BJ (cell line): ENCODE measurements at regions not wholly inside any gene's neighbourhood (a gene's known extent, or its start where the extent isn't known, plus 50 kb on each side); places are given as distances from the start of the nearest gene placed in this dataset.

Experiments used
- CTCF ChIA-PET: fragments of 350-600 bp; formaldehyde crosslinking; extraction: SDS; loops from one replicate; lab custom pipeline; 2021; ENCODE audit warnings: antibody characterized with exemption, inconsistent platforms; lab: Yijun Ruan, JAX
- POLR2A ChIA-PET: fragments of 300-600 bp; sonication (Branson Sonifier 250); formaldehyde crosslinking; extraction: SDS; loops from one replicate; lab custom pipeline; 2021; ENCODE audit warnings: antibody characterized with exemption; lab: Charles Lee
- DNase-seq: peaks from one replicate; pipeline ENCODE4 v3.0.0-alpha.2; 2011; ENCODE audit warnings: low read depth
- H3K27me3 ChIP-seq: 2 replicates; pipeline ENCODE4 v1.6.0; 2011; ENCODE audit warnings: low read length; ENCODE audit not compliant: control insufficient read depth, insufficient read depth
- H3K36me3 ChIP-seq: 2 replicates; pipeline ENCODE4 v1.5.1; 2011; ENCODE audit warnings: low read length; ENCODE audit not compliant: control insufficient read depth, insufficient read depth
- H3K4me3 ChIP-seq: 2 replicates; pipeline ENCODE4 v1.5.1; 2011; ENCODE audit warnings: low read depth, mild to moderate bottlenecking, control low read depth, low read length
- CTCF ChIP-seq: IDR thresholded peaks from 2 replicates; pipeline ENCODE4 v1.5.1; 2011; ENCODE audit warnings: low read depth, mild to moderate bottlenecking, control low read depth, inconsistent platforms, low read length, moderate library complexity; ENCODE audit not compliant: insufficient read depth

- TF ChIP-seq CTCF = no peak
- Histone ChIP-seq H3K4me3 (no peak overlapping the region), H3K36me3 (no peaks in the 10 kb centered on the region), H3K27me3 (no peaks in the 10 kb centered on the region)
- ChIA-PET CTCF (interaction anchor here (0.9 kb wide), 1 partner anchor 25 kb away, joined by 4 read pairs; no protein-coding TSS in a partner anchor), POLR2A (no interaction called here)
- no peak for DNase-seq
Observed at GRCh38 chr4:22922426-22922825, 229.7 kb downstream of the GBA3 start.

GRCh38 chr4:22921936-22922335, 229.2 kb downstream of the GBA3 start:
- Histone ChIP-seq H3K36me3 (no peaks in the 10 kb centered on the region), H3K27me3 (no peaks in the 10 kb centered on the region), H3K4me3 (no peak overlapping the region)
- ChIA-PET POLR2A (no interaction called here), CTCF (interaction anchor here (0.9 kb wide), 1 partner anchor 24 kb away, joined by 4 read pairs; no protein-coding TSS in a partner anchor)
- no peak for TF ChIP-seq CTCF
- DNase-seq = no peak

- Histone ChIP-seq H3K36me3 (no peaks in the 10 kb centered on the region), H3K4me3 (no peak overlapping the region), H3K27me3 (no peaks in the 10 kb centered on the region)
- no peak for TF ChIP-seq CTCF
- ChIA-PET CTCF (no interaction called here), POLR2A (no interaction called here)
- no peak for DNase-seq
Observed at GRCh38 chr4:22911285-22911684, 218.5 kb downstream of the GBA3 start.

- Histone ChIP-seq H3K4me3 (no peak overlapping the region), H3K27me3 (no peaks in the 10 kb centered on the region), H3K36me3 (no peaks in the 10 kb centered on the region)
- no peak for DNase-seq
- TF ChIP-seq CTCF = no peak
- ChIA-PET POLR2A (no interaction called here), CTCF (no interaction called here)
Observed at GRCh38 chr4:22910200-22910599, 217.5 kb downstream of the GBA3 start.

GRCh38 chr4:22906045-22906444, 213.3 kb downstream of the GBA3 start:
- Histone ChIP-seq H3K4me3 (no peak overlapping the region), H3K27me3 (no peaks in the 10 kb centered on the region), H3K36me3 (no peaks in the 10 kb centered on the region)
- POLR2A ChIA-PET = no interaction called here
- DNase-seq = no peak
- CTCF ChIA-PET = interaction anchor here (0.8 to 1.2 kb wide), 2 partner anchors 9 to 12 kb away, joined by 3 to 8 read pairs; no protein-coding TSS in a partner anchor
- no peak for TF ChIP-seq CTCF
